ENCODE measurements at regions not wholly inside any gene's neighbourhood (a gene's known extent, or its start where the extent isn't known, plus 50 kb on each side); places are given as distances from the start of the nearest gene placed in this dataset.
"Not testable (repeated sequence)": the region's sequence is repeated elsewhere in the genome, so short reads cannot be mapped to it uniquely, and the experiment has no call there.

GRCh38 chr5:144060091-144060490 is 110.4 kb downstream of the YIPF5 start:
- TF ChIP-seq CTCF (IDR thresholded peaks at IDR 0.05; ENCODE audit: low read depth, low read length); EZH2phosphoT487 (IDR thresholded peaks at IDR 0.05; ENCODE audit: low read depth): not testable (repeated sequence)
